Right lobe of liver (tissue), 4 donors: ENCODE measurements at regions not wholly inside any gene's neighbourhood (a gene's known extent, or its start where the extent isn't known, plus 50 kb on each side); places are given as distances from the start of the nearest gene placed in this dataset.

Source experiments
- POLR2A ChIP-seq: fragments of 450-650 bp; IDR thresholded peaks from one replicate; pipeline ENCODE4 v1.6.1; 2017; ENCODE audit warnings: antibody characterized with exemption, mild to moderate bottlenecking
- TF ChIP-seq, protein P1 (sequence below), 4 donors: fragments of 200-600 bp in 3 of 4; fragments of 450-650 bp in 1 of 4; IDR thresholded peaks; one replicate each; pipeline versions ENCODE4 v1.5.1 to v1.8.0; 2016 to 2022; ENCODE audit warnings: antibody characterized with exemption in 4 of 4, mild to moderate bottlenecking in 2 of 4
- donor health status: DM: no; HTN: no; CAD: no.
- donor health status: DM: no; HTN: no; CAD: no.
- donor health status: DM: no; HTN: yes; CAD: no.

GRCh38 chr20:19897891-19898290 is 119.3 kb upstream of the NAA20 start:
- TF ChIP-seq, protein P1, sequence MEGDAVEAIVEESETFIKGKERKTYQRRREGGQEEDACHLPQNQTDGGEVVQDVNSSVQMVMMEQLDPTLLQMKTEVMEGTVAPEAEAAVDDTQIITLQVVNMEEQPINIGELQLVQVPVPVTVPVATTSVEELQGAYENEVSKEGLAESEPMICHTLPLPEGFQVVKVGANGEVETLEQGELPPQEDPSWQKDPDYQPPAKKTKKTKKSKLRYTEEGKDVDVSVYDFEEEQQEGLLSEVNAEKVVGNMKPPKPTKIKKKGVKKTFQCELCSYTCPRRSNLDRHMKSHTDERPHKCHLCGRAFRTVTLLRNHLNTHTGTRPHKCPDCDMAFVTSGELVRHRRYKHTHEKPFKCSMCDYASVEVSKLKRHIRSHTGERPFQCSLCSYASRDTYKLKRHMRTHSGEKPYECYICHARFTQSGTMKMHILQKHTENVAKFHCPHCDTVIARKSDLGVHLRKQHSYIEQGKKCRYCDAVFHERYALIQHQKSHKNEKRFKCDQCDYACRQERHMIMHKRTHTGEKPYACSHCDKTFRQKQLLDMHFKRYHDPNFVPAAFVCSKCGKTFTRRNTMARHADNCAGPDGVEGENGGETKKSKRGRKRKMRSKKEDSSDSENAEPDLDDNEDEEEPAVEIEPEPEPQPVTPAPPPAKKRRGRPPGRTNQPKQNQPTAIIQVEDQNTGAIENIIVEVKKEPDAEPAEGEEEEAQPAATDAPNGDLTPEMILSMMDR (IDR thresholded peaks at IDR 0.05): no peak
- TF ChIP-seq POLR2A: no peak
